GM12878 (cell line): ENCODE measurements at regions not wholly inside any gene's neighbourhood (a gene's known extent, or its start where the extent isn't known, plus 50 kb on each side); places are given as distances from the start of the nearest gene placed in this dataset.

Experiments used
- ATAC-seq: fragments of 200-7000 bp; cut with Tn5 transposase; 3 replicates; pipeline ENCODE4 v1.9.1; 2020; ENCODE audit warnings: mild to moderate bottlenecking, moderate library complexity
- BruUV-seq: library from RNA; stranded (reverse); fragments of 400-500 nt; replicated peaks from 2 replicates; lab custom pipeline; 2021; lab: Mats Ljungman, UMichigan
- CTCF ChIA-PET: fragments of 300-600 bp; sonication (Branson Sonifier 250); formaldehyde crosslinking; extraction: SDS; loops from one replicate; lab custom pipeline; 2021; ENCODE audit warnings: inconsistent platforms; lab: Yijun Ruan, JAX
- POLR2A ChIA-PET: fragments of 350-600 bp; formaldehyde crosslinking; extraction: SDS; loops from one replicate; lab custom pipeline; 2021; ENCODE audit warnings: inconsistent platforms; lab: Charles Lee
- RAD21 ChIA-PET: fragments of 300-600 bp; sonication (Branson Sonifier 250); formaldehyde crosslinking; loops from one replicate; lab custom pipeline; 2023; ENCODE audit warnings: antibody characterized with exemption; ENCODE audit not compliant: unreplicated experiment; lab: Charles Lee
- SMC1A ChIA-PET: fragments of 300-600 bp; sonication (Branson Sonifier 250); formaldehyde crosslinking; loops from one replicate; lab custom pipeline; 2023; ENCODE audit not compliant: unreplicated experiment, uncharacterized antibody; lab: Charles Lee
- DNase-seq: peaks from one replicate; pipeline ENCODE4 v3.0.0-alpha.2; 2011; ENCODE audit warnings: low read depth, low spot score
- FAIRE-seq: peaks from 3 replicates; lab custom pipeline; 2011; peaks lifted over from hg19 to GRCh38; lab: Jason Lieb, UNC
- H2AFZ ChIP-seq: 2 replicates; pipeline ENCODE4 v1.6.0; 2011; ENCODE audit warnings: low read depth, low read length, control low read depth; ENCODE audit not compliant: control insufficient read depth
- H3K27ac ChIP-seq: 2 replicates; pipeline ENCODE4 v1.5.1; 2011; ENCODE audit warnings: control low read depth; ENCODE audit not compliant: control insufficient read depth, insufficient read depth
- H3K27me3 ChIP-seq, 2 experiments: replicated peaks in 1 of 2; 2 replicates each; pipeline versions ENCODE4 v1.6.0 to v1.6.1; 2011; ENCODE audit warnings: low read length in 1 of 2; ENCODE audit not compliant: control insufficient read depth in 2 of 2, insufficient read depth in 2 of 2
- H3K36me3 ChIP-seq, 2 experiments: 2 replicates each; pipeline ENCODE4 v1.5.1; 2011; ENCODE audit warnings: low read length in 1 of 2; ENCODE audit not compliant: control insufficient read depth in 2 of 2, insufficient read depth in 2 of 2
- H3K4me1 ChIP-seq: 2 replicates; pipeline ENCODE4 v1.6.1; 2011; ENCODE audit warnings: mild to moderate bottlenecking, low read length, moderate library complexity, mixed read lengths; ENCODE audit not compliant: control insufficient read depth, insufficient read depth
- H3K4me2 ChIP-seq: 2 replicates; pipeline ENCODE4 v1.6.0; 2011; ENCODE audit warnings: control low read depth; ENCODE audit not compliant: control insufficient read depth, insufficient read depth
- H3K4me3 ChIP-seq: fragments of 200-600 bp; sonication (generic); 2 replicates; pipeline ENCODE4 v1.5.1; 2016
- H3K79me2 ChIP-seq: 2 replicates; pipeline ENCODE4 v1.6.0; 2011; ENCODE audit warnings: low read length; ENCODE audit not compliant: control insufficient read depth, insufficient read depth
- H3K9ac ChIP-seq: 2 replicates; pipeline ENCODE4 v1.8.0; 2011; ENCODE audit warnings: low read length, control low read depth, mixed read lengths; ENCODE audit not compliant: control insufficient read depth, insufficient read depth
- H3K9me3 ChIP-seq: replicated peaks from 3 replicates; pipeline ENCODE4 v1.5.1; 2011; ENCODE audit warnings: mild to moderate bottlenecking, low read length; ENCODE audit not compliant: control insufficient read depth, insufficient read depth
- H4K20me1 ChIP-seq: 2 replicates; pipeline ENCODE4 v1.6.0; 2011; ENCODE audit not compliant: control insufficient read depth, insufficient read depth
- BACH1 ChIP-seq: fragments of 450-650 bp; IDR thresholded peaks from 2 replicates; pipeline ENCODE4 v1.6.1; 2017; ENCODE audit warnings: mild to moderate bottlenecking, borderline replicate concordance
- EED ChIP-seq: sonication (generic); IDR thresholded peaks from 2 replicates; pipeline ENCODE4 v1.6.1; 2016; ENCODE audit warnings: antibody characterized with exemption, low read depth
- HDAC6 ChIP-seq: fragments of 200-600 bp; sonication (generic); IDR thresholded peaks from one replicate; pipeline ENCODE4 v1.8.0; 2017; ENCODE audit warnings: antibody characterized with exemption; ENCODE audit not compliant: unreplicated experiment
- LARP7 ChIP-seq: fragments of 450-650 bp; IDR thresholded peaks from 2 replicates; pipeline ENCODE4 v1.6.1; 2017; ENCODE audit warnings: mild to moderate bottlenecking
- MTA2 ChIP-seq: fragments of 450-650 bp; IDR thresholded peaks from 2 replicates; pipeline ENCODE4 v1.6.1; 2016; ENCODE audit warnings: low read depth, mild to moderate bottlenecking, moderate library complexity
- NRF1 ChIP-seq: conservative IDR thresholded peaks from 2 replicates; pipeline ENCODE4 v1.6.1; 2011; ENCODE audit warnings: mild to moderate bottlenecking, low read depth, low read length, improper control_type of control experiment
- RELB ChIP-seq: fragments of 450-650 bp; IDR thresholded peaks from 2 replicates; pipeline ENCODE4 v1.6.1; 2017; ENCODE audit warnings: low read depth, mild to moderate bottlenecking, moderate library complexity
- RFX5 ChIP-seq: IDR thresholded peaks from 2 replicates; pipeline ENCODE4 v1.6.1; 2011; ENCODE audit warnings: low read depth, low read length, improper control_type of control experiment
- SIN3A ChIP-seq: IDR thresholded peaks from 2 replicates; pipeline ENCODE4 v1.6.1; 2012; ENCODE audit warnings: low read depth, low read length, improper control_type of control experiment
- SPI1 ChIP-seq: IDR thresholded peaks from 2 replicates; pipeline ENCODE4 v1.6.1; 2011; ENCODE audit warnings: low read depth, mild to moderate bottlenecking, low read length, moderate library complexity, borderline replicate concordance; ENCODE audit not compliant: insufficient read depth
- ZNF207 ChIP-seq: fragments of 450-650 bp; IDR thresholded peaks from 2 replicates; pipeline ENCODE4 v1.6.1; 2014; ENCODE audit warnings: antibody characterized with exemption, mild to moderate bottlenecking, borderline replicate concordance
- ZNF24 ChIP-seq: fragments of 450-650 bp; IDR thresholded peaks from 2 replicates; pipeline ENCODE4 v1.6.1; 2017; ENCODE audit warnings: antibody characterized with exemption, mild to moderate bottlenecking
- ZNF384 ChIP-seq: IDR thresholded peaks from 2 replicates; pipeline ENCODE4 v1.6.1; 2012; ENCODE audit warnings: low read depth, mild to moderate bottlenecking, low read length, improper control_type of control experiment, borderline replicate concordance
- ZNF622 ChIP-seq: fragments of 450-650 bp; IDR thresholded peaks from 2 replicates; pipeline ENCODE4 v1.6.1; 2017; ENCODE audit warnings: mild to moderate bottlenecking, inconsistent platforms
- WGBS: methylation state at CpG from one replicate; pipeline ENCODE4 v1.1.6; 2016; ENCODE audit warnings: low lambda C conversion rate; ENCODE audit not compliant: insufficient replicate concordance, insufficient coverage; ENCODE audit errors: missing lambda C conversion rate; 5-methylcytosine and 5-hydroxymethylcytosine counted together
- in situ Hi-C: fragments of 300-500 bp; cut with MboI; formaldehyde crosslinking; loops from 9 replicates; pipeline ENCODE4 v1.14.3; 2018; ENCODE audit warnings: mixed read lengths
- intact Hi-C: fragments of 100-400 bp; cut with micrococcal nuclease; formaldehyde crosslinking; loops from one replicate; pipeline ENCODE4 v1.14.2; 2022; ENCODE audit not compliant: unreplicated experiment
- TF ChIP-seq, protein P1 (sequence below): fragments of 450-650 bp; IDR thresholded peaks from 2 replicates; pipeline ENCODE4 v1.6.1; 2017; ENCODE audit warnings: antibody characterized with exemption, mild to moderate bottlenecking, moderate library complexity

- TF ChIP-seq SPI1 (no peak), ZNF622 (no peak), EED (no peak), RELB (no peak)
These were observed 64.3 kb upstream of the PPARA start (continued) for GRCh38 chr22:46085828-46086576.

GRCh38 chr22:46086577-46087335 is 63.6 kb upstream of the PPARA start:
- intact Hi-C loops (no loop called here), in situ Hi-C loops (no loop called here)
- Histone ChIP-seq H3K79me2 (no peaks in the 10 kb centered on the region), H4K20me1 (no peaks in the 10 kb centered on the region), H3K4me2 (no peak overlapping the region), H3K27ac (no peak overlapping the region), H3K4me1 (no peaks in the 10 kb centered on the region), H3K4me3 (no peak overlapping the region), H3K27me3 (no peaks in the 10 kb centered on the region), H3K9ac (no peak overlapping the region), H2AFZ (no peak overlapping the region), H3K36me3 (no peaks in the 10 kb centered on the region), H3K9me3 (no peaks in the 10 kb centered on the region)
- no TSS peak for BruUV-seq
- ChIA-PET RAD21 (no interaction called here), CTCF (interaction anchor here (1.1 kb wide), 1 partner anchor 81 kb away, joined by 3 read pairs; no protein-coding TSS in a partner anchor), SMC1A (no interaction called here), POLR2A (no interaction called here)
- DNase-seq: no peak
- no peak; the same call in 2 of the 3 replicates for ATAC-seq
- WGBS: 76% methylated on average over 18 of the region's 18 CpGs
- FAIRE-seq: no peak
- no peak for TF ChIP-seq ZNF207
- TF ChIP-seq BACH1: no peak
- no peak for TF ChIP-seq RFX5
- TF ChIP-seq ZNF384: no peak
- no peak for TF ChIP-seq ZNF24
- TF ChIP-seq SIN3A: no peak
- no peak for TF ChIP-seq MTA2
- TF ChIP-seq LARP7: no peak
- no peak for TF ChIP-seq NRF1
- TF ChIP-seq HDAC6: no peak
- TF ChIP-seq, protein P1, sequence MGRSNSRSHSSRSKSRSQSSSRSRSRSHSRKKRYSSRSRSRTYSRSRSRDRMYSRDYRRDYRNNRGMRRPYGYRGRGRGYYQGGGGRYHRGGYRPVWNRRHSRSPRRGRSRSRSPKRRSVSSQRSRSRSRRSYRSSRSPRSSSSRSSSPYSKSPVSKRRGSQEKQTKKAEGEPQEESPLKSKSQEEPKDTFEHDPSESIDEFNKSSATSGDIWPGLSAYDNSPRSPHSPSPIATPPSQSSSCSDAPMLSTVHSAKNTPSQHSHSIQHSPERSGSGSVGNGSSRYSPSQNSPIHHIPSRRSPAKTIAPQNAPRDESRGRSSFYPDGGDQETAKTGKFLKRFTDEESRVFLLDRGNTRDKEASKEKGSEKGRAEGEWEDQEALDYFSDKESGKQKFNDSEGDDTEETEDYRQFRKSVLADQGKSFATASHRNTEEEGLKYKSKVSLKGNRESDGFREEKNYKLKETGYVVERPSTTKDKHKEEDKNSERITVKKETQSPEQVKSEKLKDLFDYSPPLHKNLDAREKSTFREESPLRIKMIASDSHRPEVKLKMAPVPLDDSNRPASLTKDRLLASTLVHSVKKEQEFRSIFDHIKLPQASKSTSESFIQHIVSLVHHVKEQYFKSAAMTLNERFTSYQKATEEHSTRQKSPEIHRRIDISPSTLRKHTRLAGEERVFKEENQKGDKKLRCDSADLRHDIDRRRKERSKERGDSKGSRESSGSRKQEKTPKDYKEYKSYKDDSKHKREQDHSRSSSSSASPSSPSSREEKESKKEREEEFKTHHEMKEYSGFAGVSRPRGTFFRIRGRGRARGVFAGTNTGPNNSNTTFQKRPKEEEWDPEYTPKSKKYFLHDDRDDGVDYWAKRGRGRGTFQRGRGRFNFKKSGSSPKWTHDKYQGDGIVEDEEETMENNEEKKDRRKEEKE: no peak
